ENCODE measurements at regions not wholly inside any gene's neighbourhood (a gene's known extent, or its start where the extent isn't known, plus 50 kb on each side); places are given as distances from the start of the nearest gene placed in this dataset.
A peak's percentile ranks its signal among the peaks of the same experiment; 100 is the strongest.

DNA sequence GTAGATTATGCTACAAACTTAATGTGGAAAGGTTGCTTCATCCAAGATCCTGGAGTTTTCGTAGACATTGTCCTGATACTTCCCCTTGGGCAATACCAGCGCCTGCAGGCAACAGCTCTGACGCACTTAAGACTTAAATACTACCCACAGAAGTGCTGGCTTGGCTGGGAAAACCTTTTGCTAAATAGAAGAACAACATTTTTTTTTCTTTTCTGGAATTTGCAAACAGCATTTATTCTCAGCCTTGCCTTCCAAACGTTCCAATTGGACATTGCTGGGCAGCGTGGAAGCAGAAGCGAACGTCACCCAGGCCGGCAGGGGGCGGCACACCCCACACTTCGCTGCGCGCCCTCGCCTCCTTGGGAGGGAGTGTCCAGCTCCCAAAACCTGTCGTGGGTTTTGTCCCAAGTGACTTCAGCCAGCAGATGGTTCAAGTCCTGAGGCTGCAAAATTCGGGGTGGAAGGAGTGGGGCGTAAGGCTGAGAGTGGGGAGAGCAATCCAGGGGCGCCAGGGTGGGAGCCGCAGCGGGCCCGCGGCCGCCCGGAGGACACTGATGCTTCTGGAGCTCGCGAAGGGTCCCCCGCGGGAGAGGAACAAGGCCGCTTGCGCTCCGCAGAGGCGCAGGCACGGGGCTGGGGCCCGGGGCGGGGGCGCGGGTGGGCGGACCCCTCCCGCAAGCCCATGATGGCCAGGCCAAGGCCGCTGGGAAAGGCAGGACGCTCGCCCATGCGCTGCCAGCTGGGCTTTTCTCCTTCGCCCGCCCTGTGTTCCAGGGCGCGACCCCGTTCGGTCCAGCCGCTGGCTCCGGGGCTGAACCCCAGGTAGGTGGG lies 60.8 kb upstream of the MAP3K4 start (continued):
- TF ChIP-seq, protein P1, sequence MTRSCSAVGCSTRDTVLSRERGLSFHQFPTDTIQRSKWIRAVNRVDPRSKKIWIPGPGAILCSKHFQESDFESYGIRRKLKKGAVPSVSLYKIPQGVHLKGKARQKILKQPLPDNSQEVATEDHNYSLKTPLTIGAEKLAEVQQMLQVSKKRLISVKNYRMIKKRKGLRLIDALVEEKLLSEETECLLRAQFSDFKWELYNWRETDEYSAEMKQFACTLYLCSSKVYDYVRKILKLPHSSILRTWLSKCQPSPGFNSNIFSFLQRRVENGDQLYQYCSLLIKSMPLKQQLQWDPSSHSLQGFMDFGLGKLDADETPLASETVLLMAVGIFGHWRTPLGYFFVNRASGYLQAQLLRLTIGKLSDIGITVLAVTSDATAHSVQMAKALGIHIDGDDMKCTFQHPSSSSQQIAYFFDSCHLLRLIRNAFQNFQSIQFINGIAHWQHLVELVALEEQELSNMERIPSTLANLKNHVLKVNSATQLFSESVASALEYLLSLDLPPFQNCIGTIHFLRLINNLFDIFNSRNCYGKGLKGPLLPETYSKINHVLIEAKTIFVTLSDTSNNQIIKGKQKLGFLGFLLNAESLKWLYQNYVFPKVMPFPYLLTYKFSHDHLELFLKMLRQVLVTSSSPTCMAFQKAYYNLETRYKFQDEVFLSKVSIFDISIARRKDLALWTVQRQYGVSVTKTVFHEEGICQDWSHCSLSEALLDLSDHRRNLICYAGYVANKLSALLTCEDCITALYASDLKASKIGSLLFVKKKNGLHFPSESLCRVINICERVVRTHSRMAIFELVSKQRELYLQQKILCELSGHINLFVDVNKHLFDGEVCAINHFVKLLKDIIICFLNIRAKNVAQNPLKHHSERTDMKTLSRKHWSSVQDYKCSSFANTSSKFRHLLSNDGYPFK (CRISPR knock-in tag; IDR thresholded peaks at IDR 0.05; ENCODE audit: borderline replicate concordance), result no peak; the same call in 1 of the 2 replicates
- no peak for TF ChIP-seq PPARG (CRISPR knock-in tag; conservative IDR thresholded peaks at IDR 0.05)
- TF ChIP-seq JUNB (CRISPR knock-in tag; IDR thresholded peaks at IDR 0.05; ENCODE audit: borderline replicate concordance), result no peak
- TF ChIP-seq, protein P2, sequence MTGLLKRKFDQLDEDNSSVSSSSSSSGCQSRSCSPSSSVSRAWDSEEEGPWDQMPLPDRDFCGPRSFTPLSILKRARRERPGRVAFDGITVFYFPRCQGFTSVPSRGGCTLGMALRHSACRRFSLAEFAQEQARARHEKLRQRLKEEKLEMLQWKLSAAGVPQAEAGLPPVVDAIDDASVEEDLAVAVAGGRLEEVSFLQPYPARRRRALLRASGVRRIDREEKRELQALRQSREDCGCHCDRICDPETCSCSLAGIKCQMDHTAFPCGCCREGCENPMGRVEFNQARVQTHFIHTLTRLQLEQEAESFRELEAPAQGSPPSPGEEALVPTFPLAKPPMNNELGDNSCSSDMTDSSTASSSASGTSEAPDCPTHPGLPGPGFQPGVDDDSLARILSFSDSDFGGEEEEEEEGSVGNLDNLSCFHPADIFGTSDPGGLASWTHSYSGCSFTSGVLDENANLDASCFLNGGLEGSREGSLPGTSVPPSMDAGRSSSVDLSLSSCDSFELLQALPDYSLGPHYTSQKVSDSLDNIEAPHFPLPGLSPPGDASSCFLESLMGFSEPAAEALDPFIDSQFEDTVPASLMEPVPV (CRISPR knock-in tag; IDR thresholded peaks at IDR 0.05), result no peak
- TF ChIP-seq NFKBIZ (CRISPR knock-in tag; IDR thresholded peaks at IDR 0.05), result no peak
- TF ChIP-seq UBTF (CRISPR knock-in tag; IDR thresholded peaks at IDR 0.05), result no peak
- TF ChIP-seq, protein P3, sequence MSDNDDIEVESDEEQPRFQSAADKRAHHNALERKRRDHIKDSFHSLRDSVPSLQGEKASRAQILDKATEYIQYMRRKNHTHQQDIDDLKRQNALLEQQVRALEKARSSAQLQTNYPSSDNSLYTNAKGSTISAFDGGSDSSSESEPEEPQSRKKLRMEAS (IDR thresholded peaks at IDR 0.05), result peak; percentile 20; the same call in 1 of the 2 replicates
- TF ChIP-seq ZIK1 (CRISPR knock-in tag; IDR thresholded peaks at IDR 0.05; ENCODE audit: borderline replicate concordance, low read depth), result 0 out of 2 replicates have a peak, but pooled peaks have one; percentile 30
- TF ChIP-seq POGZ (CRISPR knock-in tag; IDR thresholded peaks at IDR 0.05), result no peak
- no peak for TF ChIP-seq NKX3-1 (CRISPR knock-in tag; IDR thresholded peaks at IDR 0.05)
- TF ChIP-seq BATF2 (CRISPR knock-in tag; IDR thresholded peaks at IDR 0.05), result no peak
- no peak for TF ChIP-seq PITX1 (CRISPR knock-in tag; IDR thresholded peaks at IDR 0.05)
- no peak for TF ChIP-seq HMG20B (CRISPR knock-in tag; conservative IDR thresholded peaks at IDR 0.05)
- TF ChIP-seq RBM22 (optimal IDR thresholded peaks at IDR 0.05; ENCODE audit: low read length), result no peak
- TF ChIP-seq NR2F2 (IDR thresholded peaks at IDR 0.05; ENCODE audit: borderline replicate concordance, low read depth), result no peak
- TF ChIP-seq GZF1 (CRISPR knock-in tag; IDR thresholded peaks at IDR 0.05), result no peak
- TF ChIP-seq, protein P4, sequence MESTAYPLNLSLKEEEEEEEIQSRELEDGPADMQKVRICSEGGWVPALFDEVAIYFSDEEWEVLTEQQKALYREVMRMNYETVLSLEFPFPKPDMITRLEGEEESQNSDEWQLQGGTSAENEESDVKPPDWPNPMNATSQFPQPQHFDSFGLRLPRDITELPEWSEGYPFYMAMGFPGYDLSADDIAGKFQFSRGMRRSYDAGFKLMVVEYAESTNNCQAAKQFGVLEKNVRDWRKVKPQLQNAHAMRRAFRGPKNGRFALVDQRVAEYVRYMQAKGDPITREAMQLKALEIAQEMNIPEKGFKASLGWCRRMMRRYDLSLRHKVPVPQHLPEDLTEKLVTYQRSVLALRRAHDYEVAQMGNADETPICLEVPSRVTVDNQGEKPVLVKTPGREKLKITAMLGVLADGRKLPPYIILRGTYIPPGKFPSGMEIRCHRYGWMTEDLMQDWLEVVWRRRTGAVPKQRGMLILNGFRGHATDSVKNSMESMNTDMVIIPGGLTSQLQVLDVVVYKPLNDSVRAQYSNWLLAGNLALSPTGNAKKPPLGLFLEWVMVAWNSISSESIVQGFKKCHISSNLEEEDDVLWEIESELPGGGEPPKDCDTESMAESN (CRISPR knock-in tag; conservative IDR thresholded peaks at IDR 0.05), result no peak; the same call in 1 of the 2 replicates

All from HepG2 (cell line).